Vagina (tissue), 2 donors: ENCODE measurements at regions not wholly inside any gene's neighbourhood (a gene's known extent, or its start where the extent isn't known, plus 50 kb on each side); places are given as distances from the start of the nearest gene placed in this dataset.

Source experiments
- POLR2A ChIP-seq, 2 donors: fragments of 450-650 bp; IDR thresholded peaks; one replicate each; pipeline ENCODE4 v1.6.1; 2017; ENCODE audit warnings: antibody characterized with exemption in 2 of 2, mild to moderate bottlenecking in 2 of 2, moderate library complexity in 2 of 2
- TF ChIP-seq, protein P1 (sequence below), 3 experiments: fragments of 450-650 bp in 2 of 3; fragments of 200-600 bp in 1 of 3; sonication (generic) in 1 of 3; IDR thresholded peaks; one replicate each; pipeline ENCODE4 v1.5.1; 2017 to 2019; ENCODE audit warnings: antibody characterized with exemption in 3 of 3, mild to moderate bottlenecking in 2 of 3, moderate library complexity in 2 of 3

DNA sequence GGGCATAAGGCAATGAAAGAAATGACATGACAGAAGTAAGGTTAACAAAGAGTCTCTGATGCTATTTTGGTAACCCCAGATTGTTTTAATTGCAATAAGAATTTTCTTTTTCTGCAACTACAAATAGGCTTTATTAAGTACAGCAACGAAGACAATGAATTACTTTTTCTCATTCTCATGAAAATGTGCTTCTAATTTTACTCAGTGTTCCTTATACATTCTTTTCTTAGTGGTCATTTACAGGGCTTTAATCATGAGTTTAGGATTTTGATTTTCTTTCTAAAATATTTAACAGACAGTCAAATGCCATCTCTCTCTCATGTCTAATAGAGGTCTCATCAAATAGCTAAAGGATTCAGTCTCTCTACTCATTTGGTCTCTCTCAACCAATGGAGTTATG, 452.1 kb downstream of the RAP2B start:
- TF ChIP-seq, protein P1, sequence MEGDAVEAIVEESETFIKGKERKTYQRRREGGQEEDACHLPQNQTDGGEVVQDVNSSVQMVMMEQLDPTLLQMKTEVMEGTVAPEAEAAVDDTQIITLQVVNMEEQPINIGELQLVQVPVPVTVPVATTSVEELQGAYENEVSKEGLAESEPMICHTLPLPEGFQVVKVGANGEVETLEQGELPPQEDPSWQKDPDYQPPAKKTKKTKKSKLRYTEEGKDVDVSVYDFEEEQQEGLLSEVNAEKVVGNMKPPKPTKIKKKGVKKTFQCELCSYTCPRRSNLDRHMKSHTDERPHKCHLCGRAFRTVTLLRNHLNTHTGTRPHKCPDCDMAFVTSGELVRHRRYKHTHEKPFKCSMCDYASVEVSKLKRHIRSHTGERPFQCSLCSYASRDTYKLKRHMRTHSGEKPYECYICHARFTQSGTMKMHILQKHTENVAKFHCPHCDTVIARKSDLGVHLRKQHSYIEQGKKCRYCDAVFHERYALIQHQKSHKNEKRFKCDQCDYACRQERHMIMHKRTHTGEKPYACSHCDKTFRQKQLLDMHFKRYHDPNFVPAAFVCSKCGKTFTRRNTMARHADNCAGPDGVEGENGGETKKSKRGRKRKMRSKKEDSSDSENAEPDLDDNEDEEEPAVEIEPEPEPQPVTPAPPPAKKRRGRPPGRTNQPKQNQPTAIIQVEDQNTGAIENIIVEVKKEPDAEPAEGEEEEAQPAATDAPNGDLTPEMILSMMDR (IDR thresholded peaks at IDR 0.05), result no peak
- no peak for TF ChIP-seq POLR2A (IDR thresholded peaks at IDR 0.05)
